Neural cell (in vitro differentiated cells): ENCODE measurements at regions not wholly inside any gene's neighbourhood (a gene's known extent, or its start where the extent isn't known, plus 50 kb on each side); places are given as distances from the start of the nearest gene placed in this dataset.

Experiments
- RAD21 ChIP-seq: fragments of 450-650 bp; conservative IDR thresholded peaks from 2 replicates; pipeline ENCODE4 v1.6.1; 2014; ENCODE audit warnings: antibody characterized with exemption, mild to moderate bottlenecking, moderate library complexity
- TF ChIP-seq, protein P1 (sequence below): fragments of 450-650 bp; IDR thresholded peaks from 2 replicates; pipeline ENCODE4 v1.5.1; 2014; ENCODE audit warnings: antibody characterized with exemption, mild to moderate bottlenecking, moderate library complexity; ENCODE audit not compliant: poor library complexity, severe bottlenecking
- TF ChIP-seq, protein P2 (sequence below): IDR thresholded peaks from 2 replicates; pipeline ENCODE4 v1.6.1; 2012; ENCODE audit warnings: borderline replicate concordance

DNA sequence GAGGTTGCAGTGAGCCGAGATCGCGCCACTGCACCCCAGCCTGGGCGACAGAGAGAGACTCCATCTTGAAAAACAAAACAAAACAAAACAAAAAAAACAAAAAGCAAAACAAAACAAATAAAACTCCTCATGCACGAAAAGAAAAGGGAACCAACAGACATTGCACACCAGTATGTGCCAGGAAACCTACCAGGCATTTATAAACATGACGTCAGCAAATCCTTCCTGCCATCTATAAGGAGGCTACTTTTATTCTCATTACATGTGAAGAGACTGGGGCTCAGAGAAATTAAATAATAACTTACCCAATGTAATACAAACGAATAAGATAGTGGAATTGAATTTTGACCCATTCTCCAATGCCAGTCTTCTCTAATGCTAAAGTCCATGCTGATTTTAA lies 197.2 kb downstream of the NUFIP1 start:
- TF ChIP-seq, protein P1, sequence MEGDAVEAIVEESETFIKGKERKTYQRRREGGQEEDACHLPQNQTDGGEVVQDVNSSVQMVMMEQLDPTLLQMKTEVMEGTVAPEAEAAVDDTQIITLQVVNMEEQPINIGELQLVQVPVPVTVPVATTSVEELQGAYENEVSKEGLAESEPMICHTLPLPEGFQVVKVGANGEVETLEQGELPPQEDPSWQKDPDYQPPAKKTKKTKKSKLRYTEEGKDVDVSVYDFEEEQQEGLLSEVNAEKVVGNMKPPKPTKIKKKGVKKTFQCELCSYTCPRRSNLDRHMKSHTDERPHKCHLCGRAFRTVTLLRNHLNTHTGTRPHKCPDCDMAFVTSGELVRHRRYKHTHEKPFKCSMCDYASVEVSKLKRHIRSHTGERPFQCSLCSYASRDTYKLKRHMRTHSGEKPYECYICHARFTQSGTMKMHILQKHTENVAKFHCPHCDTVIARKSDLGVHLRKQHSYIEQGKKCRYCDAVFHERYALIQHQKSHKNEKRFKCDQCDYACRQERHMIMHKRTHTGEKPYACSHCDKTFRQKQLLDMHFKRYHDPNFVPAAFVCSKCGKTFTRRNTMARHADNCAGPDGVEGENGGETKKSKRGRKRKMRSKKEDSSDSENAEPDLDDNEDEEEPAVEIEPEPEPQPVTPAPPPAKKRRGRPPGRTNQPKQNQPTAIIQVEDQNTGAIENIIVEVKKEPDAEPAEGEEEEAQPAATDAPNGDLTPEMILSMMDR: no peak
- TF ChIP-seq RAD21: no peak
- TF ChIP-seq, protein P2, sequence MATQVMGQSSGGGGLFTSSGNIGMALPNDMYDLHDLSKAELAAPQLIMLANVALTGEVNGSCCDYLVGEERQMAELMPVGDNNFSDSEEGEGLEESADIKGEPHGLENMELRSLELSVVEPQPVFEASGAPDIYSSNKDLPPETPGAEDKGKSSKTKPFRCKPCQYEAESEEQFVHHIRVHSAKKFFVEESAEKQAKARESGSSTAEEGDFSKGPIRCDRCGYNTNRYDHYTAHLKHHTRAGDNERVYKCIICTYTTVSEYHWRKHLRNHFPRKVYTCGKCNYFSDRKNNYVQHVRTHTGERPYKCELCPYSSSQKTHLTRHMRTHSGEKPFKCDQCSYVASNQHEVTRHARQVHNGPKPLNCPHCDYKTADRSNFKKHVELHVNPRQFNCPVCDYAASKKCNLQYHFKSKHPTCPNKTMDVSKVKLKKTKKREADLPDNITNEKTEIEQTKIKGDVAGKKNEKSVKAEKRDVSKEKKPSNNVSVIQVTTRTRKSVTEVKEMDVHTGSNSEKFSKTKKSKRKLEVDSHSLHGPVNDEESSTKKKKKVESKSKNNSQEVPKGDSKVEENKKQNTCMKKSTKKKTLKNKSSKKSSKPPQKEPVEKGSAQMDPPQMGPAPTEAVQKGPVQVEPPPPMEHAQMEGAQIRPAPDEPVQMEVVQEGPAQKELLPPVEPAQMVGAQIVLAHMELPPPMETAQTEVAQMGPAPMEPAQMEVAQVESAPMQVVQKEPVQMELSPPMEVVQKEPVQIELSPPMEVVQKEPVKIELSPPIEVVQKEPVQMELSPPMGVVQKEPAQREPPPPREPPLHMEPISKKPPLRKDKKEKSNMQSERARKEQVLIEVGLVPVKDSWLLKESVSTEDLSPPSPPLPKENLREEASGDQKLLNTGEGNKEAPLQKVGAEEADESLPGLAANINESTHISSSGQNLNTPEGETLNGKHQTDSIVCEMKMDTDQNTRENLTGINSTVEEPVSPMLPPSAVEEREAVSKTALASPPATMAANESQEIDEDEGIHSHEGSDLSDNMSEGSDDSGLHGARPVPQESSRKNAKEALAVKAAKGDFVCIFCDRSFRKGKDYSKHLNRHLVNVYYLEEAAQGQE: no peak
